B cell (primary cell): ENCODE measurements at regions not wholly inside any gene's neighbourhood (a gene's known extent, or its start where the extent isn't known, plus 50 kb on each side); places are given as distances from the start of the nearest gene placed in this dataset.

Experiments used
- ATAC-seq: fragments of 200-7000 bp; cut with Tn5 transposase; one replicate; pipeline ENCODE4 v1.10.0; 2021; ENCODE audit warnings: low read depth, mild to moderate bottlenecking, moderate number of reproducible peaks, moderate library complexity
- CTCF ChIA-PET: fragments of 350-600 bp; sonication (Branson Sonifier 250); formaldehyde crosslinking; loops from one replicate; lab custom pipeline; 2021; ENCODE audit warnings: antibody characterized with exemption, inconsistent platforms; lab: Charles Lee
- POLR2A ChIA-PET: fragments of 350-600 bp; sonication (Branson Sonifier 250); formaldehyde crosslinking; loops from one replicate; lab custom pipeline; 2021; ENCODE audit warnings: antibody characterized with exemption; lab: Charles Lee
- DNase-seq: peaks from one replicate; pipeline ENCODE4 v3.0.0; 2013
- H2AFZ ChIP-seq: 2 replicates; pipeline ENCODE4 v1.6.1; 2012; ENCODE audit warnings: mild to moderate bottlenecking, low read depth, low read length; ENCODE audit not compliant: insufficient read depth, poor library complexity, severe bottlenecking
- H3K27ac ChIP-seq, 2 donors: 1 replicate in 1 of 2; 2 replicates in 1 of 2; pipeline ENCODE4 v1.5.1; 2012 to 2013; ENCODE audit warnings: low read length in 2 of 2, mild to moderate bottlenecking in 2 of 2, moderate library complexity in 1 of 2
- H3K27me3 ChIP-seq, 4 experiments: fragments of 200-600 bp in 1 of 4; sonication (generic) in 1 of 4; replicated peaks in 1 of 4; 1 replicate in 2 of 4; 2 replicates in 2 of 4; pipeline versions ENCODE4 v1.6.1 to v1.7.0; 2013 to 2016; ENCODE audit warnings: low read length in 3 of 4, mild to moderate bottlenecking in 2 of 4, mixed read lengths in 1 of 4, moderate library complexity in 1 of 4; ENCODE audit not compliant: insufficient read depth in 4 of 4, control insufficient read depth in 3 of 4; ENCODE audit errors: control extremely low read depth in 1 of 4
- H3K36me3 ChIP-seq, 2 experiments: replicated peaks in 1 of 2; 1 replicate in 1 of 2; 2 replicates in 1 of 2; pipeline versions ENCODE4 v1.6.1 to v1.7.1; 2013; ENCODE audit warnings: low read length in 1 of 2; ENCODE audit not compliant: insufficient read depth in 2 of 2, control insufficient read depth in 1 of 2; ENCODE audit errors: control extremely low read depth in 1 of 2, extremely low read depth in 1 of 2
- H3K4me1 ChIP-seq, 2 donors: fragments of 200-600 bp in 1 of 2; sonication (generic) in 1 of 2; 1 replicate in 1 of 2; 2 replicates in 1 of 2; pipeline versions ENCODE4 v1.5.1 to v1.6.1; 2013 to 2017; ENCODE audit warnings: low read length in 2 of 2; ENCODE audit not compliant: control insufficient read depth in 2 of 2, insufficient read depth in 2 of 2
- H3K4me2 ChIP-seq: replicated peaks from 2 replicates; pipeline ENCODE3; 2012; ENCODE audit warnings: mild to moderate bottlenecking, low read depth, low read length; ENCODE audit not compliant: poor library complexity, severe bottlenecking
- H3K4me3 ChIP-seq, 5 experiments: fragments of 200-600 bp in 1 of 5; sonication (generic) in 1 of 5; 1 replicate in 3 of 5; 2 replicates in 2 of 5; pipeline versions ENCODE4 v1.5.1 to v1.7.0; 2011 to 2016; ENCODE audit warnings: low read length in 4 of 5, mild to moderate bottlenecking in 4 of 5, low read depth in 2 of 5, control low read depth in 1 of 5, moderate library complexity in 1 of 5; ENCODE audit not compliant: insufficient read depth in 1 of 5; ENCODE audit errors: control extremely low read depth in 1 of 5, extremely low read depth in 1 of 5
- H3K79me2 ChIP-seq: fragments of 200-600 bp; sonication (generic); one replicate; pipeline ENCODE4 v1.6.0; 2016; ENCODE audit warnings: low read length; ENCODE audit not compliant: control insufficient read depth, insufficient read depth
- H3K9ac ChIP-seq: fragments of 200-600 bp; sonication (generic); 2 replicates; pipeline ENCODE4 v1.6.1; 2017; ENCODE audit warnings: mild to moderate bottlenecking, low read length, moderate library complexity
- H3K9me3 ChIP-seq, 3 donors: one replicate each; pipeline versions ENCODE4 v1.6.1 to v1.7.1; 2013; ENCODE audit warnings: low read length in 2 of 3; ENCODE audit not compliant: control insufficient read depth in 2 of 3, insufficient read depth in 1 of 3; ENCODE audit errors: control extremely low read depth in 1 of 3
- H4K20me1 ChIP-seq: 2 replicates; pipeline ENCODE4 v1.6.0; 2012; ENCODE audit warnings: mild to moderate bottlenecking, low read length; ENCODE audit not compliant: insufficient read depth, control insufficient read depth, poor library complexity, severe bottlenecking
- H3K27ac Mint-ChIP-seq: one replicate; pipeline ENCODE4 v1.8.0; 2021; ENCODE audit warnings: mixed read lengths
- H3K27me3 Mint-ChIP-seq: one replicate; pipeline ENCODE4 v1.8.0; 2021; ENCODE audit warnings: mixed read lengths
- H3K4me1 Mint-ChIP-seq: one replicate; pipeline ENCODE4 v1.8.0; 2021; ENCODE audit warnings: mixed read lengths
- H3K4me3 Mint-ChIP-seq: one replicate; pipeline ENCODE4 v1.8.0; 2021; ENCODE audit warnings: mixed read lengths
- H3K9me3 Mint-ChIP-seq: one replicate; pipeline ENCODE4 v1.8.0; 2022; ENCODE audit warnings: mixed read lengths; ENCODE audit not compliant: insufficient read depth
- CTCF ChIP-seq: fragments of 200-600 bp; IDR thresholded peaks from one replicate; pipeline ENCODE4 v1.8.0; 2022; ENCODE audit warnings: antibody characterized with exemption, mild to moderate bottlenecking
- EZH2 ChIP-seq: IDR thresholded peaks from 2 replicates; pipeline ENCODE4 v1.6.1; 2012; ENCODE audit warnings: borderline replicate concordance, low read depth, mild to moderate bottlenecking, moderate library complexity, low read length; ENCODE audit not compliant: insufficient read depth, poor library complexity, severe bottlenecking
- WGBS: methylation state at CpG from one replicate; pipeline ENCODE4 v1.1.5; 2013; ENCODE audit warnings: missing lambda C conversion rate; ENCODE audit not compliant: insufficient coverage; 5-methylcytosine and 5-hydroxymethylcytosine counted together
- intact Hi-C: fragments of 100-400 bp; cut with micrococcal nuclease; formaldehyde crosslinking; loops from one replicate; pipeline ENCODE4 v1.10.0; 2022

DNA sequence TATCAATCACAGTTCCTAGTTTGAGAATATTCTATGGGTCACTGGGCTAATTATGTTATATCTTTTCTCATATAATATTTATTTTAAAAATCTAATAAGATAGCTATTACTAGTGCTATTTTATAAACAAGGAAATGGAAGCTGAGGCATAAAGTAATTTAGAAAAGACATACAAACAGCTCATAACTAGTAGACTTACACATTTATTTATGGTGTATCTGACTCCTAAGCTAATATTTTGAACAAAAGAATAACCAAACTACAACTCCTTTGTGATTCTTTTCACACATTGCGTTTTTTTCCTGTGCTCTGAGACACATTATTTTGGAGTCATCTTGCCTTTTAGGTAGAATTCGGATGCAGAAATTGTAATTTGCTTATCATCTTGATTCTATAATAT is 742.0 kb upstream of the LRRTM4 start:
- Histone ChIP-seq H3K4me2 (no peak overlapping the region), H3K79me2 (no peaks in the 10 kb centered on the region), H2AFZ (no peak overlapping the region), H3K27ac (no peak overlapping the region), H3K4me3 (no peak overlapping the region), H3K4me1 (no peaks in the 10 kb centered on the region), H3K27me3 (no peaks in the 10 kb centered on the region), H3K9ac (no peak overlapping the region), H3K9me3 (no peaks in the 10 kb centered on the region), H3K36me3 (no peaks in the 10 kb centered on the region), H4K20me1 (no peaks in the 10 kb centered on the region)
- intact Hi-C loops, result no loop called here
- Mint-ChIP-seq H3K4me3 (no peak overlapping the region), H3K27me3 (no peaks in the 10 kb centered on the region), H3K4me1 (no peaks in the 10 kb centered on the region), H3K9me3 (no peaks in the 10 kb centered on the region), H3K27ac (no peak overlapping the region)
- no peak for DNase-seq
- no CpG with 5 or more reads among the region's 2 CpGs for WGBS
- no peak for ATAC-seq
- TF ChIP-seq CTCF, result no peak
- TF ChIP-seq EZH2, result no peak
- ChIA-PET CTCF (no interaction called here), POLR2A (no interaction called here)

GRCh38 chr2:78281164-78281563 is 744.3 kb upstream of the REG3G start:
- no peaks in the 10 kb centered on the region for H3K4me1 Mint-ChIP-seq
- TF ChIP-seq CTCF (no peak), EZH2 (no peak)
- H3K9me3 ChIP-seq, result peaks cover 0 to 6% (median 0%) of the 10 kb centered on the region in 3 donors
- H3K36me3 ChIP-seq, result no peaks in the 10 kb centered on the region
- ATAC-seq, result no peak
- H3K27ac Mint-ChIP-seq, result no peak overlapping the region
- H3K4me3 Mint-ChIP-seq, result no peak overlapping the region
- no peaks in the 10 kb centered on the region for H3K27me3 ChIP-seq
- intact Hi-C loops, result no loop called here
- no peak overlapping the region for H3K4me2 ChIP-seq
- H2AFZ ChIP-seq, result no peak overlapping the region
- ChIA-PET CTCF (no interaction called here), POLR2A (no interaction called here)
- no peaks in the 10 kb centered on the region for H3K27me3 Mint-ChIP-seq
- no peak for DNase-seq
- H3K4me3 ChIP-seq, result no peak overlapping the region
- no peak overlapping the region for H3K9ac ChIP-seq
- H3K27ac ChIP-seq, result no peak overlapping the region
- H3K79me2 ChIP-seq, result no peaks in the 10 kb centered on the region
- WGBS, result 73% methylated on average over 3 of the region's 5 CpGs
- no peaks in the 10 kb centered on the region for H4K20me1 ChIP-seq
- peaks cover 2% of the 10 kb centered on the region for H3K9me3 Mint-ChIP-seq
- H3K4me1 ChIP-seq, result no peaks in the 10 kb centered on the region
